ENCODE measurements at regions not wholly inside any gene's neighbourhood (a gene's known extent, or its start where the extent isn't known, plus 50 kb on each side); places are given as distances from the start of the nearest gene placed in this dataset.
"Not testable (repeated sequence)": the region's sequence is repeated elsewhere in the genome, so short reads cannot be mapped to it uniquely, and the experiment has no call there.

DNA sequence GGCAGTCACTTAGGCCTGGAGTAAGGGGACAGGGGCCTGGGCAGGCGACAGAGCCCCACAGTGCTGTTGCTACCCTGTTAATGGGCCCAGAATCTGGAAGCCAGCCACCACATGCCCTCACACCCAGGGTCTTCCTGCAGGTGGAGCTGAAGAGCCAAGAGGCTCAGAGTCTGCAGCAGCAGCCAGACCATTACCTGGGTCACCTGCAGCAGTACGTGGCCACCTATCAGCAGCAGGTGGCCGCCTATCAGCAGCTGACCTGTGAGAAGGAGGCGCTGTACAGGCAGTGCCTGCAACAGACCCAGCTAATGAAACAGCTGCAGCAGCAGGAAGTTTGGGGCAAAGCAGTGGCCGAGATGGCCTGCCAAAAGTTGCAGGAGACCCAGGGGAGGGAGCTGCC lies 104.2 kb upstream of the FAN1 start:
- not testable (repeated sequence) for H3K27me3 Mint-ChIP-seq (ENCODE audit: low read depth); DNase-seq (ENCODE audit: low read depth, low spot score); H3K4me1 Mint-ChIP-seq; H3K4me3 Mint-ChIP-seq; H3K9me3 Mint-ChIP-seq; H3K27ac Mint-ChIP-seq (ENCODE audit: unreplicated experiment); H3K36me3 Mint-ChIP-seq (ENCODE audit: low read depth)
- peak; percentile 42 for TF ChIP-seq CTCF (conservative IDR thresholded peaks at IDR 0.05)

DNA sequence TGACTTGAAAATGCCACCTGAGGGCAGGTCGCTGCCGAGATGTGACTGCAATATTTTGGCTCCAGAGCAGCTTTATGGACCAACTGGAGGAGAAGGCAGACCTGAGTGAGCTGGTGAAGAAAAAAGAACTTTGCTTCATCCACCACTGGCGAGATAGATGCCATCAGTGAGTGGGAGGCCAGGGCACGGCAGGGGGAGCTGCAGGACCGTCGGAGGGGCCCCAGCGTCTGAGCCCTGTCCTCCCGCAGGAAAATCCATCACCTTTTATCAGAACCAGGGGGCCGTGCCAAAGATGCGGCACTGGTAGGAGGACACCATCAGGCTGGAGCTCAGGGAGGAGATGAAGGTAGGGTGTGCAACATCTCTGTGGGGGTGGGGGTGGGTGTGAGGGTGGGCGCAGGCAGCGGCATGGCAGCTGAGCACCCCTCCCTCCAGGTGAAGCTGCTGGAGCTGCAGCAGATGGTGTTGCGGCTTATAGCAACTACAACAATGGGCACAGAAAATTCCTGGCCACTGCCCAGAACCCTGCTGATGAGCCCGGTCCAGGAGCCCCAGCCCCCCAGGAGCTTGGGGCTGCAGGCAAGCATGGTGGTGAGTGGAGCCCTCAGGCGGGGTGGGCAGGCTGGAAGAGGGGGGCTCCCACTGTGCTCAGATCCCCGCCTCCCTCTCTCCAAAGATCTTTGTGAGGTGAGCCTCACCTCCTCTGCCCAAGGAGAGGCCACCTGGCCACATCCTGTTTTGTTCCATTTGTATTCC lies 102.4 kb upstream of the FAN1 start:
- H3K4me1 Mint-ChIP-seq; DNase-seq (ENCODE audit: low read depth, low spot score); H3K9me3 Mint-ChIP-seq; H3K4me3 Mint-ChIP-seq; H3K36me3 Mint-ChIP-seq (ENCODE audit: low read depth); H3K27me3 Mint-ChIP-seq (ENCODE audit: low read depth); H3K27ac Mint-ChIP-seq (ENCODE audit: unreplicated experiment): not testable (repeated sequence)
- TF ChIP-seq CTCF (conservative IDR thresholded peaks at IDR 0.05), result peak; percentile 59

GRCh38 chr15:30802001-30802400 lies 101.7 kb upstream of the FAN1 start:
- not testable (repeated sequence) for H3K36me3 Mint-ChIP-seq (ENCODE audit: low read depth); H3K4me1 Mint-ChIP-seq; DNase-seq (ENCODE audit: low read depth, low spot score); H3K9me3 Mint-ChIP-seq; H3K27ac Mint-ChIP-seq (ENCODE audit: unreplicated experiment); H3K27me3 Mint-ChIP-seq (ENCODE audit: low read depth); H3K4me3 Mint-ChIP-seq

DNA sequence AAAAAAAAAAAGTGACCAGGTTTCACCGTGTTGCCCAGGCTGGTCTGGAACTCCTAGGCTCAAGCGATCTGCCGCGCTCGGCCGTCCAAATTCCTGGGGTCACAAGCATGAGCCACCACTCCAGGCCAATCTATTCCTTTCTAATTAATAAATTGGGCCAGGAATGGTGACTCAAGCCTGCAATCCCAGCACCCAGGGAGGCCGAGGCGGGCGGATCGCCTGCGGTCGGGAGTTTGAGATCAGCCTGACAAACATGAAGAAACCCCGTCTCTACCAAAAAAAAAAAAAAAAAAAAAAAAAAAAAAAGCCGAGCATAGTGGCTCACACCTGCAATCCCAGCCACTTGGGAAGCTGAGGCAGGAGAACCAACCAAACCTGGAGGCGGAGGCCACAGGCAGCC lies 100.0 kb upstream of the FAN1 start:
- H3K27ac Mint-ChIP-seq (ENCODE audit: unreplicated experiment); H3K27me3 Mint-ChIP-seq (ENCODE audit: low read depth); H3K4me3 Mint-ChIP-seq; H3K36me3 Mint-ChIP-seq (ENCODE audit: low read depth); H3K9me3 Mint-ChIP-seq; DNase-seq (ENCODE audit: low read depth, low spot score); H3K4me1 Mint-ChIP-seq: not testable (repeated sequence)

- Mint-ChIP-seq H3K9me3 (peaks cover 2% of the 10 kb centered on the region), H3K27me3 (ENCODE audit: low read depth) (no peaks in the 10 kb centered on the region), H3K36me3 (ENCODE audit: low read depth) (no peaks in the 10 kb centered on the region), H3K4me3 (no peak overlapping the region), H3K27ac (ENCODE audit: unreplicated experiment) (no peak overlapping the region), H3K4me1 (no peaks in the 10 kb centered on the region)
- no peak for DNase-seq (ENCODE audit: low read depth, low spot score)
- no peak for TF ChIP-seq CTCF (conservative IDR thresholded peaks at IDR 0.05)
Observed at GRCh38 chr15:30816430-30816829, 87.3 kb upstream of the FAN1 start.

GRCh38 chr15:30823068-30823813 lies 80.5 kb upstream of the FAN1 start:
- not testable (repeated sequence) for H3K4me1 Mint-ChIP-seq; H3K27ac Mint-ChIP-seq (ENCODE audit: unreplicated experiment); H3K9me3 Mint-ChIP-seq; H3K4me3 Mint-ChIP-seq; DNase-seq (ENCODE audit: low read depth, low spot score); H3K27me3 Mint-ChIP-seq (ENCODE audit: low read depth); H3K36me3 Mint-ChIP-seq (ENCODE audit: low read depth)

GRCh38 chr15:30824518-30825195 lies 79.1 kb upstream of the FAN1 start:
- peaks cover 2% of the 10 kb centered on the region for H3K36me3 Mint-ChIP-seq (ENCODE audit: low read depth)
- H3K9me3 Mint-ChIP-seq, result peaks cover 3% of the 10 kb centered on the region
- H3K4me1 Mint-ChIP-seq, result peaks cover 5% of the 10 kb centered on the region
- DNase-seq (ENCODE audit: low read depth, low spot score), result no peak
- TF ChIP-seq CTCF (conservative IDR thresholded peaks at IDR 0.05), result no peak
- no peak overlapping the region for H3K4me3 Mint-ChIP-seq
- H3K27me3 Mint-ChIP-seq (ENCODE audit: low read depth), result no peaks in the 10 kb centered on the region
- H3K27ac Mint-ChIP-seq (ENCODE audit: unreplicated experiment), result no peak overlapping the region

Measured in neural crest cell (in vitro differentiated cells).